KMS-11 (cell line): ENCODE measurements at regions not wholly inside any gene's neighbourhood (a gene's known extent, or its start where the extent isn't known, plus 50 kb on each side); places are given as distances from the start of the nearest gene placed in this dataset.

ENCODE experiments used
- H2AFZ ChIP-seq: fragments of 200-600 bp; sonication (generic); 2 replicates; pipeline ENCODE4 v1.6.1; 2016; ENCODE audit warnings: antibody characterized with exemption, mixed run types, low read depth
- H3K27ac ChIP-seq: fragments of 200-600 bp; sonication (generic); 2 replicates; pipeline ENCODE4 v1.6.1; 2016; ENCODE audit warnings: mild to moderate bottlenecking, mixed run types
- H3K27me3 ChIP-seq: fragments of 200-600 bp; sonication (generic); 2 replicates; pipeline ENCODE4 v1.6.1; 2017; ENCODE audit warnings: mild to moderate bottlenecking, low read depth, mixed run types, moderate library complexity; ENCODE audit not compliant: insufficient read depth
- H3K36me3 ChIP-seq: fragments of 200-600 bp; sonication (generic); 2 replicates; pipeline ENCODE4 v1.6.1; 2017; ENCODE audit warnings: mild to moderate bottlenecking, mixed run types; ENCODE audit not compliant: insufficient read depth
- H3K4me1 ChIP-seq: fragments of 200-600 bp; sonication (generic); 2 replicates; pipeline ENCODE4 v1.6.1; 2016; ENCODE audit warnings: mild to moderate bottlenecking, low read depth, mixed run types; ENCODE audit not compliant: poor library complexity, severe bottlenecking
- H3K4me2 ChIP-seq: fragments of 200-600 bp; sonication (generic); 2 replicates; pipeline ENCODE4 v1.7.0; 2016; ENCODE audit warnings: mild to moderate bottlenecking, mixed run types
- H3K4me3 ChIP-seq: fragments of 200-600 bp; sonication (generic); IDR thresholded peaks from 2 replicates; pipeline ENCODE4 v1.6.1; 2017; ENCODE audit warnings: low read depth, low read length, mixed read lengths; ENCODE audit not compliant: insufficient read depth
- H3K79me2 ChIP-seq: fragments of 200-600 bp; sonication (generic); 2 replicates; pipeline ENCODE4 v1.6.1; 2016; ENCODE audit warnings: low read depth, mixed run types; ENCODE audit not compliant: insufficient read depth
- H3K9ac ChIP-seq: fragments of 200-600 bp; sonication (generic); 2 replicates; pipeline ENCODE4 v1.6.1; 2016; ENCODE audit warnings: mild to moderate bottlenecking, mixed run types
- H4K20me1 ChIP-seq: fragments of 200-600 bp; sonication (generic); 2 replicates; pipeline ENCODE4 v1.6.1; 2016; ENCODE audit warnings: mild to moderate bottlenecking, mixed run types; ENCODE audit not compliant: insufficient read depth
- TF ChIP-seq, protein P1 (sequence below): fragments of 200-600 bp; sonication (generic); conservative IDR thresholded peaks from 2 replicates; pipeline ENCODE4 v1.6.1; 2017; ENCODE audit warnings: low read depth, mild to moderate bottlenecking, antibody characterized with exemption, low read length, moderate library complexity, mixed read lengths

DNA sequence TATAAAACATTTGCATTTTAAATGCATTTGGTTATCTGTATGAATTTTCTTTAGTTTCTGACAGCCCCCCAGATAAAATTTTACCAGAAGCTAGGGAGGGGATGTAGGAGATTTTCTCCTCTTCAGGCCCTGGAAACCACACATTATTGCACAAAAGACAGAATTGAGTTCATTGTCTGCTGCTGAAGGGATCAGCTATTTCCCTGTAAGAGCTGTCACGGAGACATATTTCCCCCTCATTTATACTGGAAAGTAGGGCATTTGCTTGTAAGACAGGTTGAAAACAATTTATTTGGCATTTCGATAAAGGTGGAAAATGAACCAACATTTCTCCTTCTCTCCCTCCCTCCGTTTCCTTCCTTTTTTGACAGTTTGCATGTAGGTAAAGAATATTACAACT, 241.3 kb upstream of the LCORL start:
- no peaks in the 10 kb centered on the region for H3K27me3 ChIP-seq

DNA sequence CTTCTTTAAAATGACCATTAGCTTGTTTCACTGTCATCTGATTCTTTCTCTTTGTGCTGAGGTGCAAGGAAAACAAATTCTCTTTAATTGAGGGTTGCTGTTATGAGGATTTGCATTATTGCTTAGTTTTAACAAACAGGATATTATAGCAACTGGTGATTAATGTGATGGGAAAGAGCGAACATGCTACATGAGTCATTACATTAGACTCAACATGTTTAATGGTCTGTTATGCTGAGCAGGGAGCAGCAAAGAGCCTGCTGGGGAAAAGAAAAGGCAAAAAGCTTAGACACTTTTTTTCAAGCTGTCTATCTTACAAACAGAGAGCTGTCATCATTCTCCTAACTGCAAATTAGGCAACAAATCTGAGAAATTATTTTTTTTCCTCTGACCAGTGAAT, 230.5 kb upstream of the LCORL start:
- no peak overlapping the region for H3K4me2 ChIP-seq
- H3K79me2 ChIP-seq = no peaks in the 10 kb centered on the region
- H3K4me3 ChIP-seq = no peak overlapping the region
- no peaks in the 10 kb centered on the region for H4K20me1 ChIP-seq
- H3K27me3 ChIP-seq = no peaks in the 10 kb centered on the region
- H3K27ac ChIP-seq = no peak overlapping the region
- no peak overlapping the region for H3K9ac ChIP-seq
- H3K36me3 ChIP-seq = no peaks in the 10 kb centered on the region
- no peak overlapping the region for H2AFZ ChIP-seq
- TF ChIP-seq, protein P1, sequence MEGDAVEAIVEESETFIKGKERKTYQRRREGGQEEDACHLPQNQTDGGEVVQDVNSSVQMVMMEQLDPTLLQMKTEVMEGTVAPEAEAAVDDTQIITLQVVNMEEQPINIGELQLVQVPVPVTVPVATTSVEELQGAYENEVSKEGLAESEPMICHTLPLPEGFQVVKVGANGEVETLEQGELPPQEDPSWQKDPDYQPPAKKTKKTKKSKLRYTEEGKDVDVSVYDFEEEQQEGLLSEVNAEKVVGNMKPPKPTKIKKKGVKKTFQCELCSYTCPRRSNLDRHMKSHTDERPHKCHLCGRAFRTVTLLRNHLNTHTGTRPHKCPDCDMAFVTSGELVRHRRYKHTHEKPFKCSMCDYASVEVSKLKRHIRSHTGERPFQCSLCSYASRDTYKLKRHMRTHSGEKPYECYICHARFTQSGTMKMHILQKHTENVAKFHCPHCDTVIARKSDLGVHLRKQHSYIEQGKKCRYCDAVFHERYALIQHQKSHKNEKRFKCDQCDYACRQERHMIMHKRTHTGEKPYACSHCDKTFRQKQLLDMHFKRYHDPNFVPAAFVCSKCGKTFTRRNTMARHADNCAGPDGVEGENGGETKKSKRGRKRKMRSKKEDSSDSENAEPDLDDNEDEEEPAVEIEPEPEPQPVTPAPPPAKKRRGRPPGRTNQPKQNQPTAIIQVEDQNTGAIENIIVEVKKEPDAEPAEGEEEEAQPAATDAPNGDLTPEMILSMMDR = no peak
- peaks cover 55% of the 10 kb centered on the region for H3K4me1 ChIP-seq

More for the DNA sequence above, 241.3 kb upstream of the LCORL start:
- no peak overlapping the region for H2AFZ ChIP-seq
- no peak overlapping the region for H3K4me3 ChIP-seq
- H3K9ac ChIP-seq = no peak overlapping the region
- H3K4me1 ChIP-seq = no peaks in the 10 kb centered on the region
- H3K4me2 ChIP-seq = no peak overlapping the region
- no peaks in the 10 kb centered on the region for H3K36me3 ChIP-seq
- TF ChIP-seq, protein P1 = no peak
- no peaks in the 10 kb centered on the region for H4K20me1 ChIP-seq
- no peak overlapping the region for H3K27ac ChIP-seq
- no peaks in the 10 kb centered on the region for H3K79me2 ChIP-seq

DNA sequence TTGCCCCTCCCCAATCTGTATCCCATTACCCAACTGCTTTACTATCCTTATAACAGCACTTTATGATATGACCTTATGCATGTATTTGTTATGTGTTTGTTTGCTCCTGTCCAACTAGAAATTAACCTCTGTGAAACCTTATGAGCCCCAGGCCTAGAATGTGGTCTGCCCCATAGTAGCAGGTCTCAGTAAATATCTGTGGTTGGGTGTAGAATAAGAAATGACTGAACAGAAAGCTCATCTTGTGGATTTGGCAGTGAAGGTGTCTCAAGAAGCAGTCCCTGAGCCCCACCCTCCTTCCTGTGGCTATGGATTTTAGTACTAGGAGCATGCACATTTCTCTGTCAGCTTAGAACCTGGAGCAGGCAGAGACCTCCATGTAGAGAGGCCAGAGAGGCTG, 229.0 kb upstream of the LCORL start:
- Histone ChIP-seq H3K4me1 (peaks cover 63% of the 10 kb centered on the region), H3K4me3 (no peak overlapping the region), H3K9ac (no peak overlapping the region), H3K36me3 (no peaks in the 10 kb centered on the region), H3K79me2 (no peaks in the 10 kb centered on the region), H3K27me3 (no peaks in the 10 kb centered on the region), H3K4me2 (peak overlapping the region; percentile 25), H3K27ac (no peak overlapping the region), H2AFZ (no peak overlapping the region), H4K20me1 (no peaks in the 10 kb centered on the region)
- TF ChIP-seq, protein P1 = no peak

DNA sequence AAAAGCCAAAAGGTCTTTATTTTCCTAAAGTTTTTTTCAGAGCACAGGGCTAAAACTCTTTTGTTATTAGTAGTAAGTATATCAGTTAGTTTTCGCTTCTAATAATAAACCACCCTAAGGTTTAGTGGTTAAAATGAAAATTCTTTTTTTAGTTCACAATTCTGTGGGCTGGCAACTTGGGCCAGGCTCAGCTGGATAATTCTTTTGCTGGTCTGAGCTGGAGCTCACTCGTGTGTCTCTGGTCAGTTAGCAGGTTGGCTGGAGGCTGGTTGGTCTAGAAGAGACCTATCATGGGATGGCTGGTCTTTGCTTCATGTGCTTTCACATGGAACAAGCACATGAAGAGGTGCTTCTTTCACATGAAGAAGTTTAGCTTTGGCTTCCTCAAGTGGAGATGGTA, 227.1 kb upstream of the LCORL start:
- H3K36me3 ChIP-seq = no peaks in the 10 kb centered on the region
- TF ChIP-seq, protein P1 = no peak
- no peak overlapping the region for H3K4me3 ChIP-seq
- no peaks in the 10 kb centered on the region for H3K27me3 ChIP-seq
- no peaks in the 10 kb centered on the region for H4K20me1 ChIP-seq
- H3K27ac ChIP-seq = no peak overlapping the region
- no peaks in the 10 kb centered on the region for H3K79me2 ChIP-seq
- H2AFZ ChIP-seq = no peak overlapping the region
- peaks cover 75% of the 10 kb centered on the region for H3K4me1 ChIP-seq
- H3K9ac ChIP-seq = no peak overlapping the region
- H3K4me2 ChIP-seq = peak overlapping the region; percentile 57
